ENCODE measurements at regions not wholly inside any gene's neighbourhood (a gene's known extent, or its start where the extent isn't known, plus 50 kb on each side); places are given as distances from the start of the nearest gene placed in this dataset.

DNA sequence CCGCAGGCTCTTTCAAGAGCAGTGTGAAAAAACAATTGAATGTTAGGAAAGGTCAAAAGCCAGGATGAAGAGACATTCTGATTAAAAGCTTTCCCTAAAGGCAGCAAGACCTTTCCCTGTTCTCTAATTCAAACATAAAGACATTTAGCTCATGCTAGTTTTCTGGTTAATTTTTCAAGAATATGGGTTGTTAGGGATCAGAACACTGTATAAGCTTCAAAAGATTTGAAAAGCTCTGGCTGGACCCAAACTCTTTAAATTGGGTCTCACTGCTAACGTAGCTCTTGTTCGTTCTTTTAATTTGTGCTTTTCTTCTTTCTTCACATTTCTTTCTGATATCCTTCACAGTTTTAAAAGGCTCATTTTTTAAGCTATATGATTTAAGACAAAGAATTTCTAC lies 877.0 kb downstream of the EFNB2 start (continued):
- no peak for TF ChIP-seq FOSL1 (IDR thresholded peaks at IDR 0.05; ENCODE audit: low read depth)

DNA sequence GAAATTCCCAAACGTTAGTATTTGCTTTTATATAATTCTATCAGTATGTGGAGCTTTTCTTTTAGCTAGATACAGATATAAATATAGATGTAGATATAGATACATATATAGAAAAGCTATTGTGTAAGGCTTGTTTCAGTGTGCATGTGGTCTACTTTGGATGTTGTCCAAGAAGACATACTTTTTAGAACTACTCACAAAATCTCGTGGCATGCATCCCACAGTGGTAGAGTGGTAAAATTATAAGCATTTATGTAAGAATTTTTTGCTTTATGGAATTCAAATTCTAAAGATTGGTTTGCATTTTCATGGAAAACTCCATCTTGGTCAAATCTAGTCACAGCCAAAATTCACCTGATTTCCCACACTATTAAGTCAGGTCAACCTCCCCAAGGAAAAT lies 880.4 kb downstream of the EFNB2 start:
- Histone ChIP-seq H3K9me3 (ENCODE audit: control insufficient read depth in 1 of 2, insufficient read depth in 1 of 2, low read depth in 1 of 2, low read length in 2 of 2) (no peaks in the 10 kb centered on the region), H3K4me3 (replicated peaks in 1 of 2; ENCODE audit: low read depth in 1 of 2, low read length in 2 of 2) (no peak overlapping the region), H3K4me2 (ENCODE audit: low read length) (no peak overlapping the region), H3K27me3 (ENCODE audit: insufficient read depth, low read length) (no peaks in the 10 kb centered on the region), H3K36me3 (ENCODE audit: control insufficient read depth in 1 of 2, insufficient read depth in 2 of 2, low read length in 2 of 2) (no peaks in the 10 kb centered on the region), H3K27ac (ENCODE audit: low read depth, low read length) (no peak overlapping the region), H3K4me1 (ENCODE audit: control insufficient read depth in 1 of 2, insufficient read depth in 2 of 2, low read length in 2 of 2) (no peaks in the 10 kb centered on the region), H2AFZ (ENCODE audit: low read depth, low read length, poor library complexity, severe bottlenecking) (no peak overlapping the region), H3K79me2 (ENCODE audit: insufficient read depth, low read length) (no peaks in the 10 kb centered on the region), H3K9me2 (ENCODE audit: insufficient read depth) (no peaks in the 10 kb centered on the region), H4K20me1 (ENCODE audit: insufficient read depth) (no peaks in the 10 kb centered on the region), H3K9ac (ENCODE audit: low read length) (no peak overlapping the region)
- ATAC-seq (no peak), DNase-seq (ENCODE audit: low read depth, low spot score) (no peak)
- ChIA-PET POLR2A (no interaction called here), CTCF (no interaction called here), RAD21 (ENCODE audit: low non-redundant PET in 1 of 2, low total read pairs in 2 of 2, uncharacterized antibody in 2 of 2, unreplicated experiment in 2 of 2) (no interaction called here)
- BruUV-seq (replicated peaks), result no TSS peak
- no peak for TF ChIP-seq POLR2A (IDR thresholded peaks at IDR 0.05; ENCODE audit: borderline replicate concordance, extremely low read depth, insufficient read depth, insufficient read length)
- no peak for TF ChIP-seq ELF1 (IDR thresholded peaks at IDR 0.05; ENCODE audit: borderline replicate concordance, low read depth)
- TF ChIP-seq, protein P1, sequence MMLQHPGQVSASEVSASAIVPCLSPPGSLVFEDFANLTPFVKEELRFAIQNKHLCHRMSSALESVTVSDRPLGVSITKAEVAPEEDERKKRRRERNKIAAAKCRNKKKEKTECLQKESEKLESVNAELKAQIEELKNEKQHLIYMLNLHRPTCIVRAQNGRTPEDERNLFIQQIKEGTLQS (IDR thresholded peaks at IDR 0.05), result no peak
- intact Hi-C loops (cut with micrococcal nuclease), result no loop called here

DNA sequence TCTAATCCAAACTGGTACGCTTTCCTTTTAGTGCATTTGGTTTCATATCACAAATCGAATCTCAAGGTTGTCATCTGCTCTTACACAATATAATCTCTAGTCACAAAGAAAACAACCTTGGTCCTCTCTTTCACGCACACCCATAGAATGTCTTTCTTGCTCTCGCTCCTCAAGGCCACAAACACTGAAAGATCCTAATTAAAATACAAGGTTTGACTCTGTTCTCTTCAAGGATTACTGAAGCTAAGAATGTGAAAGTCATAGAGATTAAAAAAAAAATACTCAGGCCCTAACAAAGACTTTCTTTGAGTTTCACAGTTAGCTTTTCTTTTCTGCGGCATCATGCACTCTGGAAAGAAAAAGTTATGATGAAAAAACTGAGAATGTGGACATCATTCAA lies 891.5 kb downstream of the EFNB2 start:
- BruUV-seq (replicated peaks), result no TSS peak
- H2AFZ ChIP-seq (ENCODE audit: low read depth, low read length, poor library complexity, severe bottlenecking), result no peak overlapping the region
- peaks cover 0 to 6% of the 10 kb centered on the region in 2 experiments; a peak in 1 of 4 replicates for H3K4me1 ChIP-seq (ENCODE audit: control insufficient read depth in 1 of 2, insufficient read depth in 2 of 2, low read length in 2 of 2)
- no peaks in the 10 kb centered on the region for H3K9me3 ChIP-seq (ENCODE audit: control insufficient read depth in 1 of 2, insufficient read depth in 1 of 2, low read depth in 1 of 2, low read length in 2 of 2)
- no peak overlapping the region for H3K9ac ChIP-seq (ENCODE audit: low read length)
- H3K4me3 ChIP-seq (replicated peaks in 1 of 2; ENCODE audit: low read depth in 1 of 2, low read length in 2 of 2), result no peak overlapping the region
- no peaks in the 10 kb centered on the region for H3K27me3 ChIP-seq (ENCODE audit: insufficient read depth, low read length)
- no peaks in the 10 kb centered on the region for H3K36me3 ChIP-seq (ENCODE audit: control insufficient read depth in 1 of 2, insufficient read depth in 2 of 2, low read length in 2 of 2)
- CTCF ChIA-PET, result no interaction called here
- no peaks in the 10 kb centered on the region for H4K20me1 ChIP-seq (ENCODE audit: insufficient read depth)
- POLR2A ChIA-PET, result no interaction called here
- H3K27ac ChIP-seq (ENCODE audit: low read depth, low read length), result no peak overlapping the region
- RAD21 ChIA-PET (ENCODE audit: low non-redundant PET in 1 of 2, low total read pairs in 2 of 2, uncharacterized antibody in 2 of 2, unreplicated experiment in 2 of 2), result no interaction called here
- ATAC-seq (no peak), DNase-seq (ENCODE audit: low read depth, low spot score) (no peak)
- no peaks in the 10 kb centered on the region for H3K79me2 ChIP-seq (ENCODE audit: insufficient read depth, low read length)
- H3K4me2 ChIP-seq (ENCODE audit: low read length), result no peak overlapping the region
- no peaks in the 10 kb centered on the region for H3K9me2 ChIP-seq (ENCODE audit: insufficient read depth)
- intact Hi-C loops (cut with micrococcal nuclease), result no loop called here
- TF ChIP-seq CEBPB (IDR thresholded peaks at IDR 0.05; ENCODE audit: low read depth), result no peak
- no peak for TF ChIP-seq JUND (IDR thresholded peaks at IDR 0.05)
- TF ChIP-seq, protein P2, sequence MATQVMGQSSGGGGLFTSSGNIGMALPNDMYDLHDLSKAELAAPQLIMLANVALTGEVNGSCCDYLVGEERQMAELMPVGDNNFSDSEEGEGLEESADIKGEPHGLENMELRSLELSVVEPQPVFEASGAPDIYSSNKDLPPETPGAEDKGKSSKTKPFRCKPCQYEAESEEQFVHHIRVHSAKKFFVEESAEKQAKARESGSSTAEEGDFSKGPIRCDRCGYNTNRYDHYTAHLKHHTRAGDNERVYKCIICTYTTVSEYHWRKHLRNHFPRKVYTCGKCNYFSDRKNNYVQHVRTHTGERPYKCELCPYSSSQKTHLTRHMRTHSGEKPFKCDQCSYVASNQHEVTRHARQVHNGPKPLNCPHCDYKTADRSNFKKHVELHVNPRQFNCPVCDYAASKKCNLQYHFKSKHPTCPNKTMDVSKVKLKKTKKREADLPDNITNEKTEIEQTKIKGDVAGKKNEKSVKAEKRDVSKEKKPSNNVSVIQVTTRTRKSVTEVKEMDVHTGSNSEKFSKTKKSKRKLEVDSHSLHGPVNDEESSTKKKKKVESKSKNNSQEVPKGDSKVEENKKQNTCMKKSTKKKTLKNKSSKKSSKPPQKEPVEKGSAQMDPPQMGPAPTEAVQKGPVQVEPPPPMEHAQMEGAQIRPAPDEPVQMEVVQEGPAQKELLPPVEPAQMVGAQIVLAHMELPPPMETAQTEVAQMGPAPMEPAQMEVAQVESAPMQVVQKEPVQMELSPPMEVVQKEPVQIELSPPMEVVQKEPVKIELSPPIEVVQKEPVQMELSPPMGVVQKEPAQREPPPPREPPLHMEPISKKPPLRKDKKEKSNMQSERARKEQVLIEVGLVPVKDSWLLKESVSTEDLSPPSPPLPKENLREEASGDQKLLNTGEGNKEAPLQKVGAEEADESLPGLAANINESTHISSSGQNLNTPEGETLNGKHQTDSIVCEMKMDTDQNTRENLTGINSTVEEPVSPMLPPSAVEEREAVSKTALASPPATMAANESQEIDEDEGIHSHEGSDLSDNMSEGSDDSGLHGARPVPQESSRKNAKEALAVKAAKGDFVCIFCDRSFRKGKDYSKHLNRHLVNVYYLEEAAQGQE (IDR thresholded peaks at IDR 0.05; ENCODE audit: low read depth), result no peak
- no peak for TF ChIP-seq EZH2phosphoT487 (IDR thresholded peaks at IDR 0.05; ENCODE audit: borderline replicate concordance)
- TF ChIP-seq, protein P3, sequence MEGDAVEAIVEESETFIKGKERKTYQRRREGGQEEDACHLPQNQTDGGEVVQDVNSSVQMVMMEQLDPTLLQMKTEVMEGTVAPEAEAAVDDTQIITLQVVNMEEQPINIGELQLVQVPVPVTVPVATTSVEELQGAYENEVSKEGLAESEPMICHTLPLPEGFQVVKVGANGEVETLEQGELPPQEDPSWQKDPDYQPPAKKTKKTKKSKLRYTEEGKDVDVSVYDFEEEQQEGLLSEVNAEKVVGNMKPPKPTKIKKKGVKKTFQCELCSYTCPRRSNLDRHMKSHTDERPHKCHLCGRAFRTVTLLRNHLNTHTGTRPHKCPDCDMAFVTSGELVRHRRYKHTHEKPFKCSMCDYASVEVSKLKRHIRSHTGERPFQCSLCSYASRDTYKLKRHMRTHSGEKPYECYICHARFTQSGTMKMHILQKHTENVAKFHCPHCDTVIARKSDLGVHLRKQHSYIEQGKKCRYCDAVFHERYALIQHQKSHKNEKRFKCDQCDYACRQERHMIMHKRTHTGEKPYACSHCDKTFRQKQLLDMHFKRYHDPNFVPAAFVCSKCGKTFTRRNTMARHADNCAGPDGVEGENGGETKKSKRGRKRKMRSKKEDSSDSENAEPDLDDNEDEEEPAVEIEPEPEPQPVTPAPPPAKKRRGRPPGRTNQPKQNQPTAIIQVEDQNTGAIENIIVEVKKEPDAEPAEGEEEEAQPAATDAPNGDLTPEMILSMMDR (IDR thresholded peaks at IDR 0.05 in 2 of 3, conservative IDR thresholded peaks at IDR 0.05 in 1 of 3; ENCODE audit: borderline replicate concordance in 1 of 3, insufficient read depth in 1 of 3, low read depth in 2 of 3, low read length in 2 of 3), result no peak
- TF ChIP-seq SIN3A (IDR thresholded peaks at IDR 0.05; ENCODE audit: low read depth), result no peak
- no peak for TF ChIP-seq POLR2A (IDR thresholded peaks at IDR 0.05; ENCODE audit: borderline replicate concordance, extremely low read depth, insufficient read depth, insufficient read length)
- TF ChIP-seq, protein P4, sequence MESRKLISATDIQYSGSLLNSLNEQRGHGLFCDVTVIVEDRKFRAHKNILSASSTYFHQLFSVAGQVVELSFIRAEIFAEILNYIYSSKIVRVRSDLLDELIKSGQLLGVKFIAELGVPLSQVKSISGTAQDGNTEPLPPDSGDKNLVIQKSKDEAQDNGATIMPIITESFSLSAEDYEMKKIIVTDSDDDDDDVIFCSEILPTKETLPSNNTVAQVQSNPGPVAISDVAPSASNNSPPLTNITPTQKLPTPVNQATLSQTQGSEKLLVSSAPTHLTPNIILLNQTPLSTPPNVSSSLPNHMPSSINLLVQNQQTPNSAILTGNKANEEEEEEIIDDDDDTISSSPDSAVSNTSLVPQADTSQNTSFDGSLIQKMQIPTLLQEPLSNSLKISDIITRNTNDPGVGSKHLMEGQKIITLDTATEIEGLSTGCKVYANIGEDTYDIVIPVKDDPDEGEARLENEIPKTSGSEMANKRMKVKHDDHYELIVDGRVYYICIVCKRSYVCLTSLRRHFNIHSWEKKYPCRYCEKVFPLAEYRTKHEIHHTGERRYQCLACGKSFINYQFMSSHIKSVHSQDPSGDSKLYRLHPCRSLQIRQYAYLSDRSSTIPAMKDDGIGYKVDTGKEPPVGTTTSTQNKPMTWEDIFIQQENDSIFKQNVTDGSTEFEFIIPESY (IDR thresholded peaks at IDR 0.05; ENCODE audit: extremely low read depth, insufficient replicate concordance, low read length), result no peak
- no peak for TF ChIP-seq ZFX (IDR thresholded peaks at IDR 0.05)

All from HCT116 (cell line).